AG10803 (cell line): ENCODE measurements at regions not wholly inside any gene's neighbourhood (a gene's known extent, or its start where the extent isn't known, plus 50 kb on each side); places are given as distances from the start of the nearest gene placed in this dataset.

Source experiments
- DNase-seq: peaks from one replicate; pipeline ENCODE4 v3.0.0; 2010; ENCODE audit warnings: low read depth
- H3K4me3 ChIP-seq: 2 replicates; pipeline ENCODE4 v1.5.1; 2011; ENCODE audit warnings: mild to moderate bottlenecking, low read length, control low read depth
- TF ChIP-seq, protein P1 (sequence below): conservative IDR thresholded peaks from 2 replicates; pipeline ENCODE4 v1.5.1; 2011; ENCODE audit warnings: mild to moderate bottlenecking, low read length, control low read depth, inconsistent platforms

DNA sequence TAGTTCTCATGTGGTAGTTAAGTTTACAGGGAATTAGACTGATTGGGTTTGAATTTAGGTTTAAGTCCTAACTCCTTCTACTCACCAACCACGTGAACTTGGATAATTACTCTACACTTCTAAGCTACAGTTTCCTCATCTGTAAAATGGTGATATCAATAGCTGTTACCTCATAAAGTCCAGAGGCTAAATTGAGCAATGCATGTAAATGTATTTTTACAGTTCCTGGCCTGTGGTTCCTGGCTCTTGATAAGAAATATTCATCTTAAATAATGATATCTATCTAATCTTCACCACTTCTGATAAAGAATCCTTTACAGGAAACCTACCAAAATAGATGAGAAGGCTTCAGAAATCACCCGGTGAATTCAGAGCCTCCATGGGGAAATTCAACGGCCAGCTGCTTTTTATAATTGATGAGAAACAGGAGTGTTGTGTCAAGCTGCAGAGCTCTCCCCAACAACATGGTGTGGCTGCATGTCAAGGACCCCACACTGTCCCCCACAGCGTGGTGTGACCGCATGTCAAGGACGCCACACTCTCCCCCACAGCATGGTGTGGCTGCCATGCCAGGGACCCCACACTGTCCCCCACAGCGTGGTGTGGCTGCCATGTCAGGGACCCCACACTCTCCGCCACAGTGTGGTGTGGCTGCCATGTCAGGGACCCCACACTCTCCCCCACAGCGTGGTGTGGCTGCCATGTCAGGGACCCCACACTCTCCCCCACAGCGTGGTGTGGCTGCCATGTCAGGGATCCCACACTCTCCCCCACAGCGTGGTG lies 80.8 kb upstream of the PEX5L start:
- no peak for DNase-seq
- H3K4me3 ChIP-seq, result no peak overlapping the region
- TF ChIP-seq, protein P1, sequence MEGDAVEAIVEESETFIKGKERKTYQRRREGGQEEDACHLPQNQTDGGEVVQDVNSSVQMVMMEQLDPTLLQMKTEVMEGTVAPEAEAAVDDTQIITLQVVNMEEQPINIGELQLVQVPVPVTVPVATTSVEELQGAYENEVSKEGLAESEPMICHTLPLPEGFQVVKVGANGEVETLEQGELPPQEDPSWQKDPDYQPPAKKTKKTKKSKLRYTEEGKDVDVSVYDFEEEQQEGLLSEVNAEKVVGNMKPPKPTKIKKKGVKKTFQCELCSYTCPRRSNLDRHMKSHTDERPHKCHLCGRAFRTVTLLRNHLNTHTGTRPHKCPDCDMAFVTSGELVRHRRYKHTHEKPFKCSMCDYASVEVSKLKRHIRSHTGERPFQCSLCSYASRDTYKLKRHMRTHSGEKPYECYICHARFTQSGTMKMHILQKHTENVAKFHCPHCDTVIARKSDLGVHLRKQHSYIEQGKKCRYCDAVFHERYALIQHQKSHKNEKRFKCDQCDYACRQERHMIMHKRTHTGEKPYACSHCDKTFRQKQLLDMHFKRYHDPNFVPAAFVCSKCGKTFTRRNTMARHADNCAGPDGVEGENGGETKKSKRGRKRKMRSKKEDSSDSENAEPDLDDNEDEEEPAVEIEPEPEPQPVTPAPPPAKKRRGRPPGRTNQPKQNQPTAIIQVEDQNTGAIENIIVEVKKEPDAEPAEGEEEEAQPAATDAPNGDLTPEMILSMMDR, result no peak

DNA sequence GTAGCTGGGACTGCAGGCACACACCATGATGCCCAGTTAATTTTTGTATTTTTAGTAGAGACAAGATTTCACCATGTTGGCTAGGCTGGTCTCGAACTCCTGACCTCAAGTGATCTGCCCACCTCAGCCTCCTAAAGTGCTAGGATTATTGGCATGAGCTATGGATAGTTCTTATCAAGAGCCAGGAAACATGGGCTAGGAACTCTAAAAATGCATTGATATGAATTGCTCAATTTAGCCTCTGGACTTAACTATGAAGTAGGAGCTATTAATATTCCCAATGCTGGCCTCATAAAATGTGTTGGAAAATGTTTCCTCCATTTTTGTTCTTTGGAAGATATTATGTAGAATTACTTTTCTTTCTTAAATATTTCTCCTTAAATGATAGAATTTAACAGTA lies 82.8 kb upstream of the PEX5L start:
- H3K4me3 ChIP-seq, result no peak overlapping the region
- no peak for DNase-seq
- TF ChIP-seq, protein P1, result no peak

DNA sequence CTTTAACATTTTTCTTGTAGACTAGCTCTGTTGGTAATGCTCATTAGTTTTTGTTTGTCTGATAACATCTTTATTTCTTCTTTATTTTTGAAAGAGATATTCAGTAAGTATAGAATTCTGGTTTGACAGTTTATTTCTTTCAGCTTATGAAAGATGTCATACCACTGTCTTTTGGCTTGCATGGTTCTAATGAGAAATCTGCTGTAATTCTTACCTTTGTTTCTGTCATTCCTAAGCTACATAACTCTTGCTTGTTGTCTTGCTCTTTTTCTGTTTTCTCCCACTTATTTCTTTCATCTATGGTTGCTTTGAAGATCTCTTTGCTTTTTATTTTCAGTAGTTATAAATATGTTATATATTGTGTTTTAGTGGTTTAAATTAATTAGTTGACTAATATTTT lies 87.2 kb upstream of the PEX5L start:
- DNase-seq, result no peak
- H3K4me3 ChIP-seq, result no peak overlapping the region
- TF ChIP-seq, protein P1, result no peak

DNA sequence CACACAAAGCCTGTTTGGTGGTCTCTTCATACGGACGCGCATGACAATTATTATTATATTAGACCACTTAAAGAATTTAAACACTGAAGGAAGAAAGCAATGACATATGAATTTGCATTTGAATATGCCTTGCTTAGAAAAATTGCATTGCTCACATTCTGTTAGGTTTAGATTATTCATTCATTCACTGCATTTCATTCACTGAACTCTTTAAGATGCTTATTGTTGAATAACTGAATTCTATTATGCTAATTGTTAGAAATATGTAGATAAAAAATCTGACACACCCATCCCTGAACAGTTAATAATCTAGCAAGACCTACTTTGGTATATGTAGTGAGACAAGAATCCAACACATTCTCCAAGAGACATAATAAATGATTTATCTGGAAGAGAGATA lies 94.4 kb upstream of the PEX5L start:
- TF ChIP-seq, protein P1, result no peak
- no peak overlapping the region for H3K4me3 ChIP-seq
- no peak for DNase-seq

DNA sequence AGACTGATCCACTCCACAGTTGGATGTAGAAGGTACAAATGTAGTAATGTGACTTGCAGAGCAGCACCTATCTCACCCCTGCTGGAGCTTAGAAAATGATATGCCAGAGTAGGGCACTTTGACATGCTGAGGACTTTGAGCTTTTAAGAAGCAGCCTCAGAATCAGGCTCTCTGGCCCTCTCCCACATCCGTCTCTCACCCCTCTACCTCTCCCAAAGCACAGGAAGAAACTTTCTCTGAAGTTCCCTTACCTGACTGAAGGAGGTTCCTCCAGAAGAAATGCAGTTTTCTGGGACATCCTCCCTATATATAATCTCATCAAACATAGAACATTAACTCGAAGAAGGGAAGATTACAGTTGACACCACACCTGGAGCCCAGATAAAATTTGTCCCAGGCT lies 98.4 kb upstream of the PEX5L start:
- DNase-seq, result no peak
- TF ChIP-seq, protein P1, result no peak
- H3K4me3 ChIP-seq, result no peak overlapping the region

DNA sequence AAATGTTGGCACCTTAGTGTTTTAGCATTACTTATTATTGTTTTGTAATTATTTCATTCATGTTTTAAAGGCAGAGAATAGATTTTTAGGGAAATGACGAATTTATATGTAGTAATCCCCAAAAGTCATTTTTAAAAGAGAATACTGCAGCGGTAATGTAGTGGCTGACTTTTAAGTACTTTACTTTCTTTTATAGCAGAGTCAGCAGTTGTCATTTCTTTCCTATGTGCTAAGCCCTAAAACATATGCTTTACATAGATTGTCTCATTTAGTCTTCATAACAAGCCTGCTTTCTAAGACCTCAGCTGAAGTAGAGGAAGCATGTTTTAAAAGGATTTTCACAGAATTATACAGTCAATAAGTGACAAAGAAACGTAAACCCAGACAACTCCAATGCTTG lies 102.1 kb upstream of the PEX5L start:
- H3K4me3 ChIP-seq, result no peak overlapping the region
- TF ChIP-seq, protein P1, result no peak
- no peak for DNase-seq

DNA sequence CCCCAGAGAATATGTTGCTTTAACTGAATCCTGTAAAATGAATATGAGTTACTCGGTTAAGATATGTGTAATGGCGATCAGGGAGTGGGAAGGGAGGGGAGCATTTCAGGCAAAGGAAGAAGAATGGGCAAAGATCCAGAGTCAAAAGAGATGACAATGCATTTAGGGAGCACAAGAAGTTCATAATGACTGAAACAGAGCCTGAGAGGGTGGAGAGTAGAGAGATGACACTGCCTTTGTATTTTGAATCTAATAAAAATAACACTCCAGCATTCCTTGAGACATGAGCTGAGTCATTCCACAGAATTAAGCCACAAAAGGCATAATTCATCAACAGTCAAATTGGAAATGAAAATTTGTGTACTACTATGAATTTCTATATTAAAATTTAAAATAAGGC lies 105.3 kb upstream of the PEX5L start:
- TF ChIP-seq, protein P1, result no peak
- peak; percentile 0 for DNase-seq
- no peak overlapping the region for H3K4me3 ChIP-seq
